ENCODE measurements at regions not wholly inside any gene's neighbourhood (a gene's known extent, or its start where the extent isn't known, plus 50 kb on each side); places are given as distances from the start of the nearest gene placed in this dataset.

DNA sequence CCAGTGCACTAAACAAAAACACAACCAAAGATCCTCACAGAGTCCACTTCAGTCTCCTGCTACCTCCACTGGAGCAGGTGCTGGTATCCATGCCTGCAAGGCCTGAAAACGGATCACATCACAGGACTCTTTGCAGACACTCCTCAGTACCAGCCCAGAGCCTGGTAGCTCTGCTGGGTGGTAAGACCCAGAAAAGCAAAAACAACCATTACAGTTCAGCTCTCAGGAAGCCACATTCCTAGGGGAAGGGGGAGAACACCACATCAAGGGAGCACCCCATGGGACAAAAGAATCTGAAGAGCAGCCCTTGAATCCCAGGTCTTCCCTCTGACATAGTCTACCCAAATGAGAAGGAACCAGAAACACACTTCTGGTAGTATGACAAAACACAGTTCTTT lies 52.5 kb upstream of the PFN2 start:
- no peak overlapping the region for H3K27ac Mint-ChIP-seq
- TF ChIP-seq, protein P1, sequence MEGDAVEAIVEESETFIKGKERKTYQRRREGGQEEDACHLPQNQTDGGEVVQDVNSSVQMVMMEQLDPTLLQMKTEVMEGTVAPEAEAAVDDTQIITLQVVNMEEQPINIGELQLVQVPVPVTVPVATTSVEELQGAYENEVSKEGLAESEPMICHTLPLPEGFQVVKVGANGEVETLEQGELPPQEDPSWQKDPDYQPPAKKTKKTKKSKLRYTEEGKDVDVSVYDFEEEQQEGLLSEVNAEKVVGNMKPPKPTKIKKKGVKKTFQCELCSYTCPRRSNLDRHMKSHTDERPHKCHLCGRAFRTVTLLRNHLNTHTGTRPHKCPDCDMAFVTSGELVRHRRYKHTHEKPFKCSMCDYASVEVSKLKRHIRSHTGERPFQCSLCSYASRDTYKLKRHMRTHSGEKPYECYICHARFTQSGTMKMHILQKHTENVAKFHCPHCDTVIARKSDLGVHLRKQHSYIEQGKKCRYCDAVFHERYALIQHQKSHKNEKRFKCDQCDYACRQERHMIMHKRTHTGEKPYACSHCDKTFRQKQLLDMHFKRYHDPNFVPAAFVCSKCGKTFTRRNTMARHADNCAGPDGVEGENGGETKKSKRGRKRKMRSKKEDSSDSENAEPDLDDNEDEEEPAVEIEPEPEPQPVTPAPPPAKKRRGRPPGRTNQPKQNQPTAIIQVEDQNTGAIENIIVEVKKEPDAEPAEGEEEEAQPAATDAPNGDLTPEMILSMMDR (IDR thresholded peaks at IDR 0.05) = no peak
- no peaks in the 10 kb centered on the region for H3K27me3 ChIP-seq (ENCODE audit: control insufficient read depth in 2 of 2, insufficient read depth in 2 of 2, low read length in 2 of 2)
- intact Hi-C loops (cut with micrococcal nuclease) = no loop called here
- H3K27ac ChIP-seq (ENCODE audit: low read depth in 1 of 2, low read length in 2 of 2) = no peak overlapping the region
- H3K36me3 ChIP-seq (replicated peaks in 1 of 2; ENCODE audit: control insufficient read depth in 1 of 2, insufficient read depth in 2 of 2, low read length in 2 of 2) = no peaks in the 10 kb centered on the region
- H3K4me1 ChIP-seq (ENCODE audit: control insufficient read depth in 1 of 2, insufficient read depth in 2 of 2, low read length in 2 of 2) = no peaks in the 10 kb centered on the region
- H3K9me3 Mint-ChIP-seq = peaks cover 7 to 24% (median 18%) of the 10 kb centered on the region in 7 donors
- DNase-seq = no peak
- H3K9me3 ChIP-seq (replicated peaks in 1 of 2; ENCODE audit: control insufficient read depth in 1 of 2, insufficient read depth in 1 of 2, low read length in 2 of 2) = peaks cover 0 to 13% of the 10 kb centered on the region in 2 donors
- no peaks in the 10 kb centered on the region for H3K4me1 Mint-ChIP-seq
- no peaks in the 10 kb centered on the region for H3K79me2 ChIP-seq (ENCODE audit: insufficient read depth, low read length)
- no peaks in the 10 kb centered on the region for H4K20me1 ChIP-seq (ENCODE audit: insufficient read depth, low read length)
- WGBS (ENCODE audit: insufficient coverage) = no CpG with 5 or more reads among the region's 1 CpG
- H3K9ac ChIP-seq (ENCODE audit: insufficient read depth, low read length, poor library complexity, severe bottlenecking) = no peak overlapping the region
- peaks cover 0 to 4% (median 2%) of the 10 kb centered on the region in 3 donors for H3K27me3 Mint-ChIP-seq (ENCODE audit: low read depth in 3 of 3)
- H2AFZ ChIP-seq (ENCODE audit: insufficient read depth, low read depth, low read length, poor library complexity, severe bottlenecking) = no peak overlapping the region
- no peak overlapping the region for H3K4me2 ChIP-seq (replicated peaks; ENCODE audit: extremely low read depth, low read length, poor library complexity, severe bottlenecking)
- no peaks in the 10 kb centered on the region for H3K36me3 Mint-ChIP-seq
- no peak overlapping the region for H3K4me3 Mint-ChIP-seq
- no peak overlapping the region for H3K4me3 ChIP-seq (replicated peaks in 1 of 3; ENCODE audit: low read depth in 2 of 3, low read length in 3 of 3)

GRCh38 chr3:150022381-150023238 lies 51.9 kb upstream of the PFN2 start:
- peaks cover 7 to 22% (median 16%) of the 10 kb centered on the region in 7 donors for H3K9me3 Mint-ChIP-seq
- 93% methylated on average over 8 of the region's 9 CpGs for WGBS (ENCODE audit: insufficient coverage)
- no peaks in the 10 kb centered on the region for H4K20me1 ChIP-seq (ENCODE audit: insufficient read depth, low read length)
- H3K27ac Mint-ChIP-seq = no peak overlapping the region
- no peak overlapping the region for H3K4me2 ChIP-seq (replicated peaks; ENCODE audit: extremely low read depth, low read length, poor library complexity, severe bottlenecking)
- peaks cover 0 to 3% of the 10 kb centered on the region in 2 donors for H3K27me3 ChIP-seq (ENCODE audit: control insufficient read depth in 2 of 2, insufficient read depth in 2 of 2, low read length in 2 of 2)
- H3K27me3 Mint-ChIP-seq (ENCODE audit: low read depth in 3 of 3) = peaks cover 0 to 4% (median 2%) of the 10 kb centered on the region in 3 donors
- no peak for DNase-seq
- no peak overlapping the region for H3K27ac ChIP-seq (ENCODE audit: low read depth in 1 of 2, low read length in 2 of 2)
- no peak overlapping the region for H2AFZ ChIP-seq (ENCODE audit: insufficient read depth, low read depth, low read length, poor library complexity, severe bottlenecking)
- TF ChIP-seq, protein P1 (IDR thresholded peaks at IDR 0.05) = no peak
- no peaks in the 10 kb centered on the region for H3K36me3 Mint-ChIP-seq
- H3K4me1 Mint-ChIP-seq = no peaks in the 10 kb centered on the region
- no peaks in the 10 kb centered on the region for H3K79me2 ChIP-seq (ENCODE audit: insufficient read depth, low read length)
- H3K36me3 ChIP-seq (replicated peaks in 1 of 2; ENCODE audit: control insufficient read depth in 1 of 2, insufficient read depth in 2 of 2, low read length in 2 of 2) = no peaks in the 10 kb centered on the region
- no peaks in the 10 kb centered on the region for H3K4me1 ChIP-seq (ENCODE audit: control insufficient read depth in 1 of 2, insufficient read depth in 2 of 2, low read length in 2 of 2)
- no peak overlapping the region for H3K4me3 ChIP-seq (replicated peaks in 1 of 3; ENCODE audit: low read depth in 2 of 3, low read length in 3 of 3)
- peaks cover 0 to 13% of the 10 kb centered on the region in 2 donors for H3K9me3 ChIP-seq (replicated peaks in 1 of 2; ENCODE audit: control insufficient read depth in 1 of 2, insufficient read depth in 1 of 2, low read length in 2 of 2)
- intact Hi-C loops (cut with micrococcal nuclease) = no loop called here
- H3K4me3 Mint-ChIP-seq = no peak overlapping the region
- no peak overlapping the region for H3K9ac ChIP-seq (ENCODE audit: insufficient read depth, low read length, poor library complexity, severe bottlenecking)

Data from CD14-positive monocyte (primary cell).